ENCODE measurements at regions not wholly inside any gene's neighbourhood (a gene's known extent, or its start where the extent isn't known, plus 50 kb on each side); places are given as distances from the start of the nearest gene placed in this dataset.

- TF ChIP-seq, protein P1, sequence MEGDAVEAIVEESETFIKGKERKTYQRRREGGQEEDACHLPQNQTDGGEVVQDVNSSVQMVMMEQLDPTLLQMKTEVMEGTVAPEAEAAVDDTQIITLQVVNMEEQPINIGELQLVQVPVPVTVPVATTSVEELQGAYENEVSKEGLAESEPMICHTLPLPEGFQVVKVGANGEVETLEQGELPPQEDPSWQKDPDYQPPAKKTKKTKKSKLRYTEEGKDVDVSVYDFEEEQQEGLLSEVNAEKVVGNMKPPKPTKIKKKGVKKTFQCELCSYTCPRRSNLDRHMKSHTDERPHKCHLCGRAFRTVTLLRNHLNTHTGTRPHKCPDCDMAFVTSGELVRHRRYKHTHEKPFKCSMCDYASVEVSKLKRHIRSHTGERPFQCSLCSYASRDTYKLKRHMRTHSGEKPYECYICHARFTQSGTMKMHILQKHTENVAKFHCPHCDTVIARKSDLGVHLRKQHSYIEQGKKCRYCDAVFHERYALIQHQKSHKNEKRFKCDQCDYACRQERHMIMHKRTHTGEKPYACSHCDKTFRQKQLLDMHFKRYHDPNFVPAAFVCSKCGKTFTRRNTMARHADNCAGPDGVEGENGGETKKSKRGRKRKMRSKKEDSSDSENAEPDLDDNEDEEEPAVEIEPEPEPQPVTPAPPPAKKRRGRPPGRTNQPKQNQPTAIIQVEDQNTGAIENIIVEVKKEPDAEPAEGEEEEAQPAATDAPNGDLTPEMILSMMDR (IDR thresholded peaks at IDR 0.05): no peak
- no peak for TF ChIP-seq POLR2A (IDR thresholded peaks at IDR 0.05)
Measured at GRCh38 chr11:92659793-92660192, 309.7 kb upstream of the MTNR1B start.

Measured in Peyer's patch (tissue), 4 donors.